Caki2 (cell line): ENCODE measurements at regions not wholly inside any gene's neighbourhood (a gene's known extent, or its start where the extent isn't known, plus 50 kb on each side); places are given as distances from the start of the nearest gene placed in this dataset.

ENCODE experiments used
- DNase-seq: peaks from one replicate; pipeline ENCODE4 v3.0.0-alpha.2; 2015; ENCODE audit warnings: low read depth
- in situ Hi-C: cut with HindIII; loops from 2 replicates; pipeline ENCODE4 v1.10.0; 2016; ENCODE audit warnings: low sequenced_read_pairs, low pct_unique_long_range_greater_than_20kb, mixed read lengths

DNA sequence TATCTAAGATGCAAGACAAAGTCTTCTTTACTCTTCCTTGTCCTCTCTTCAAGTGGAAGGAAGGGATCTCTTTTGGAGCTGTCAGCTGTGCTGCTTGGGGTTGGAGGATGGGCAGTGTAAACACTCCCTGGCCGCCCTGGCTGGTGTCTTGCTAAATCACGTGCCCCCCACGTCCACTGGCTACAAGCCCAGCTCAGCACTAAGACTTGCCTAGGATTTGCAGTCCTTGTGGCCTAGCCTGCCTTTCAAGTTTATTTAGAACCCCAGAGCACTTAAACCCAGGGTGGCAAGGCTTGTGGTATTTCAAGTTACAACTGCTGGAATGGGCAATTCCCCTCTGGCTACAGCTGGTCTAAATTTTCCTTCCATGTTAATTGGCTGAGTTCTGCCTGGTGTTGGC, 272.4 kb upstream of the MYO3A start:
- DNase-seq = no peak
- in situ Hi-C loops = no loop called here

GRCh38 chr10:25666276-25666675, 267.8 kb upstream of the MYO3A start:
- DNase-seq = no peak
- in situ Hi-C loops = no loop called here

DNA sequence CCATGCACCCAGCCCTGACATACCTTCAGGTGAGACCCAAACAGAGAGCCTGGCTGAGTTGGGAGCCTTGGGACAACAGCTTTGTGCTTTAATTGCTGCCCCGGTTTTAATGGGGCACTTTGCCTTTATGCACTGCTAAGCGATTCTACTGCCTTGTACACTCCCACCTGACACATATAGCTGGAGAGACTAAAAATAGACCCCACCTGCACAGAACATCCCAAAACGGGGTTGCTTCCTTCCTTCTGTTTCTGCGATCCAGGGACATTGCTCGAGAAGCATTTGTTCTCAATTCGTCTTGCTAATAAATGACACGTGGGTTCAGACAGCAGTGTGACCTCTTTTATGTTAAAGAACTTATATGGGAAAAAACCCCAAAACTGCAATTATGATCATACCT, 258.8 kb upstream of the MYO3A start:
- DNase-seq = no peak
- in situ Hi-C loops = no loop called here

GRCh38 chr10:25675615-25676014, 258.4 kb upstream of the MYO3A start:
- DNase-seq = no peak
- in situ Hi-C loops = no loop called here

DNA sequence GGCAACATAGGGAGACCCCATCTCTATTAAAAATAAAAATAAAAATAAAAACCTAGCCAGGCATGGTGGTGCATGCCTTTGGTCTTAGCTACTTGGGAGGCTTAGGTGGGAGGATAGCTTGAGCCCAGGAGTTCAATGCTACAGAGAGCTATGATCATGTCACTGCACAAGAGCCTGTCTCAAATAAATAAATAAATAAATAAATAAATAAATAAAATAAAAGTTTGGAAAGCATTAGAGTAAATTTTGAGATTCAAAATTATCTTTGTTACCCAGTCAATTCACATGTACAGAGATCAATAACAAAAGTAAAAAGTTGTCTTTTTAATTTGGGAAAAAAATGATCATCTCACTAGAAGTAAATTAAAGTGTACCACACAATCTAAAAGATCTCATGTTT, 255.8 kb upstream of the MYO3A start:
- in situ Hi-C loops = no loop called here
- DNase-seq = no peak

GRCh38 chr10:25678666-25679065, 255.4 kb upstream of the MYO3A start:
- no peak for DNase-seq
- in situ Hi-C loops = no loop called here

DNA sequence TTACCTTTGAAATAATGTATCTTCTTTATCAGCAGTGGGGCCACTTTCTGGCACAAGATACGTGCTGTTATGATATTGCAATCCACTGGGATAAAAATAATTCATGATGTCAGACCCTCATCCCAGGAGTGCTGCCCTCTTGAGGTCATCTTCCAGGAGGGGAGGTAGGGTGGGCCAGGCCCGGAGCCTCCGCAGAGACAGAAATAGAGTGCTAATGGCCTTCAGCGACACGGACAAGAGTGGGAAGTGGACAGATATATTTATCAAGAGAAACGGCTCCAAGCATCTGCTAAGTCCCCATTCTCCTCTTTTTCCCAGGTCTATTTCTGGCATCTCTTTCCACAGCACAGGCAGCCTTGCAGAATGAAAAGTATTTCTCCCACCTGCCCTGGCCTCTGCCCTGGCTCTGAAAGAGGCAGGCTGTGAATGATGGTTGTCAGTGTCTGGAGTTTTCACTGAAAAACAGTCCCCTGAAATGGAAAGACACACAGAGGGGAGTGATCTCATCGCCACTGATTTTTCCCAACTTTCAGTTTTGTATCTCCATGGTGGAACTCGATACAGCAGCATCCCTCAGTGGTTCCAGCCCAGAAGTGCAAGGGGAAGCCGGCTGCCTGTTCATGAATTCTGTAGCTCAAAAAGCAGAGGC, 251.7 kb upstream of the MYO3A start:
- in situ Hi-C loops = no loop called here
- no peak for DNase-seq

DNA sequence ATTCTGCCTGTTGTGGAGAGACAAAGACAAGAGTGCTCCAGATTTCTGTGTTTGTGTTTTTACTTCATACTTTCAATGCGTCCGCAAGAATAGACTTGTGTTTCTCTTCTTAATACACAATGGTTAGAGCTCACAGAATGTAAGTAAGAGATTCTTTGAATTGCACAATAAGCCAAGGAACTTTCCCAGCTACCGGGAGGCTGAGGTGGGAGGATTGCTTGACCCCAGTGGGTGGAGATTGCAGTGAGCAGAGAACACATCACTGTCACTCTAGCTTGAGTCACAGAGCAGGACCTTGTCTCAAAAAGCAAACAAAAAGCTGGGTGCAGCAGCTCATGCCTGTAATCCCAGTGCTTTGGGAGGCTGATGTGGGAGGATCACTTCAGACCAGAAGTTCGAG, 250.7 kb upstream of the MYO3A start:
- in situ Hi-C loops = no loop called here
- DNase-seq = no peak

DNA sequence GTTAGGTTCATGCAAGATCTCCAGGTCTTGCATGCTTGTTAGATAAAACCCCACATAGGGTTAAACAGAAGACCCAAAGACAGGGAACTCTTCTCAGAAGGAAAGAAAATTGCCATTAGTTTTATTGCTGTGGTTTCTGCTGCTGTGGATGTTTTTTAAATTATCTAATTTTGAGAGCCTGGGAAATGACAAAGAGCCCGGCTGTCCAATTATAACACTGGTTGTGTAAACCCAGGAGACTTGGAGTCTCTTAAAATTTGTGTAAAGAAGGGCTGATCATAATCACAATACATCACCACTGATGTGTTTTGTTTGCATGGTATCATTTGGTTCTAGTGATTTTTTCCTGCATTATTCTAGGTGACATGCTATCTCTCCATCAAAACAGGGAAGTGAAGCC, 246.5 kb upstream of the MYO3A start:
- no peak for DNase-seq
- in situ Hi-C loops = no loop called here

- DNase-seq = no peak
- in situ Hi-C loops = no loop called here
These were observed 244.5 kb upstream of the MYO3A start for GRCh38 chr10:25689346-25690100.

- DNase-seq = no peak
- in situ Hi-C loops = no loop called here
These were observed 241.3 kb upstream of the MYO3A start for GRCh38 chr10:25692761-25693160.

DNA sequence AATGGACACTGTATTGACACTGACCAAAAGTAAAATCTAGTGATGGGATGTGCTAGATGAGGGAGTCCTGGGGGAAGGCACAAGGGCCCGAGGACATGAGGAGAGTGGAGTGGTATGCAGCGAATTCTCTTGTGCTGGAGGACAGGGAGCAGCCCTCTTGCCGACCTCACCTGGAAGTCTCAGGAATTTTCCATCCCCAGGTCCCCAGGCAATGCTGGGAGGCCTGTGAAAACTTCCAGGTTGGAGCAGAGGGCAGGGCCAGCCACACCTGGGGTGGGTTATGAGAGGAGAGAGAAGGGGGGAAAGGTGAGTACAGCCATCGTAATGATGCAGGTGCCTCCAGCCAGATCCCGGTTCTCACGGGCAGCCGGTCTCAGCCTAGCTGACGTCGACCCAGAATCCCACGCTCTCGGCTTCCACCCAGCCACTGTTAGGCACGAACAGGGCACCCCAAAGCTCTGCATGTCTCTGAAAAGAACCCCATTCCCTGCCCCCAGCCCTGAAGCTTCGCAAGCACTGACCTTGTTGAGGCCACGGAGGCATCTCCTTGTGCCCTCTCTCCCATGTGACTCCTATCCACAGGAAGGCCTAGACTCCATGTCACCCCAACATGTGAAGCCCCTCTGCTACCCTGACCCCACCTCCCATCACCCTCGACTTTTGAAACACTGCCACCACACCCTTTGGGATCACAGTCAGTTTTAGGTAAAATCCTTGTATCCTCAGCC, 239.7 kb upstream of the MYO3A start:
- DNase-seq = no peak
- in situ Hi-C loops = no loop called here

DNA sequence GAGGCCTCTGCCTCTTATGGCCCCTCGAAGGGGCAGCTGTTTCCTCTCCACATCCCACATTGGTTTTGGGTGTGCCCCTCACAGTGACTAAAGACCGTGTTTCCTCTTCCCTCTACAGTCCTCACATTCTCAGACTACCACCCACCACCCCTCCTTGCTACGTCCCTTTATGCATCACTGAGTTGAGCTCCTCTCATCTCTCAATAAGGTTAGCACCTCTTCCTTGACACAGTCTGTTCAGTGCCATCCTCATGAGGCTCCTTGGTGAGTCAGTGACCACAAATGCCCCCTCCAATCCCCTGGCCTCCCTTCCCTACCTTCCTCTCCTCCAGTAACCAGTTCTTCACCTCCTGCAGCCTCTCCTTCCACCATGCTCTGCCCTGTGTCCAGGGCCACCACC, 239.1 kb upstream of the MYO3A start:
- in situ Hi-C loops = no loop called here
- DNase-seq = no peak

GRCh38 chr10:25695586-25695985, 238.4 kb upstream of the MYO3A start:
- in situ Hi-C loops = no loop called here
- no peak for DNase-seq

- in situ Hi-C loops = no loop called here
- DNase-seq = no peak
These were observed 237.9 kb upstream of the MYO3A start for GRCh38 chr10:25696013-25696708.

- in situ Hi-C loops = no loop called here
- DNase-seq = no peak
These were observed 236.6 kb upstream of the MYO3A start for GRCh38 chr10:25697412-25697811.

GRCh38 chr10:25698638-25699037, 235.4 kb upstream of the MYO3A start:
- no peak for DNase-seq
- in situ Hi-C loops = no loop called here

- in situ Hi-C loops = no loop called here
These were observed 234.4 kb upstream of the MYO3A start for GRCh38 chr10:25699631-25700030.

GRCh38 chr10:25701652-25702051, 232.4 kb upstream of the MYO3A start:
- in situ Hi-C loops = no loop called here
- no peak for DNase-seq

More at GRCh38 chr10:25699631-25700030, 234.4 kb upstream of the MYO3A start:
- no peak for DNase-seq
